Inflammatory macrophage treated with lipopolysaccharide for 1 hour (primary cell): ENCODE measurements at regions not wholly inside any gene's neighbourhood (a gene's known extent, or its start where the extent isn't known, plus 50 kb on each side); places are given as distances from the start of the nearest gene placed in this dataset.
"Not testable (repeated sequence)": the region's sequence is repeated elsewhere in the genome, so short reads cannot be mapped to it uniquely, and the experiment has no call there.

ENCODE experiments used
- DNase-seq, 2 donors: peaks; one replicate each; pipeline ENCODE4 v3.0.0-alpha.2; 2020 to 2022

DNA sequence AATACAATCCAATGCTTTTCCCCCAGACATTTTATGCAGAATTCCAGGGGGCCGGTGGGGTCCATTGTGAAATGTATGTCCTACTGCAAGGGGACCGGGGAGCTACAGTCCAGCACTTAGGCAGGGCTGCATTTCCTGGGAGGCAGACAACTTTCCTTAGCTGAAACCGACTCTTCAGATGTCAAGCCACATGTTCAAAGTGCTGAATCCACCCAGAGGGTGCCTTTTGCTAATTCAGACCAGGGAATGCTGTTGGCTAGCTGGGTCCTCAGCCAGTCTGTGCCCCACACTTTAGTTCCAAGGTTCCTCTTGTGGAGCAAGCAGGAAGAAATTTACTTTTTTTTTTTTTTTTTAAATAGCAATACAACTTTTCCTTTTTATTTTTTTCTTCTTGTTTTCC lies 219.5 kb upstream of the LRTM1 start:
- no peak for DNase-seq

DNA sequence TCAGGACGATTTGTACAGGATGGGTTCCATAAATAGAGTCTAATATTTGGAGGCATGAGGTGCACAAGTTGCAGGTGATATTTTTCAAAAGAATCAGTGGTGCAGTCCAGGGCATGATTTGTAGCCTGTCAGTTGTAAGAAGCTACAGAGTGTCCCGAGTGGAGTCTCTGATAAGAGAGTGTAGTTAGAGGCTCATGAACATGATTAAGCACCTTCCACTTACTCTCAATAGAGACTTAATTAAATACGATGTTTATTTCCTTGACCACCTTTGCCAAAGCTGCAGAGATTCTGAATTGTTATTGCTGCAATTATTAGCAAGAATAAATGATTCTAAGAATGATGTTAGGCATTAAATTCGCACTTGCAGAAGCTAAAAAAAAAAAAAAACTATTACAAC lies 218.4 kb upstream of the LRTM1 start:
- no peak for DNase-seq

DNA sequence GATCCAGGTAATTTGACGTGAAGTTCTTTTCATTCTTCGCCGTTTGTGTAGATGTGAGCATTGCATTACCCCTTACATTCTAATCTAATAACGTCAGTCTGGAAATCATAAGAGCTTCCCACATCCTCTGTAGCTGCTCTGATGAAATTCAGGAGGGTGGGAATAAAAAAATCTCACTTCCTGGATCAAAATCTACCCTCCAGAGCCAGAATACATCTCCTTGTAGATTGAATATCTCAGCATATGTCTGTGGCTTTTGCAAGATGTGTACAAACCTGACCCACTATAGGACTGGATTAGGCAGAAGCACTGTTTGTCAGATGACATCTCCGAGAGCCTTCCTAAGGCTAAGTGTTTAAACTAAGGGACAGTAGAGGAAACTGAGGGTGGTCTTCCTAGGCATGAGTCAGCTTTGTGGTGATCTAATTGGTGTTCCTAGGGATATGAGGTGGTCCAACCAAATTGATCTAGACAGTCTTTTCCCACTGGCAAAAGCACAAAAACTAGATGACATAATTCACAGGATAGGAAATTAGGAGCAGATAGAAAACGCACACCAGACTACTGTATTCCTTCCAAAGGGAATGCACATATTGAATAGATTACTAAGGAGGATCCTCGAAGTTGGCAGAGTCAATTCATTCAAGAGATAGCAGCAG lies 216.3 kb upstream of the LRTM1 start:
- DNase-seq = no peak

DNA sequence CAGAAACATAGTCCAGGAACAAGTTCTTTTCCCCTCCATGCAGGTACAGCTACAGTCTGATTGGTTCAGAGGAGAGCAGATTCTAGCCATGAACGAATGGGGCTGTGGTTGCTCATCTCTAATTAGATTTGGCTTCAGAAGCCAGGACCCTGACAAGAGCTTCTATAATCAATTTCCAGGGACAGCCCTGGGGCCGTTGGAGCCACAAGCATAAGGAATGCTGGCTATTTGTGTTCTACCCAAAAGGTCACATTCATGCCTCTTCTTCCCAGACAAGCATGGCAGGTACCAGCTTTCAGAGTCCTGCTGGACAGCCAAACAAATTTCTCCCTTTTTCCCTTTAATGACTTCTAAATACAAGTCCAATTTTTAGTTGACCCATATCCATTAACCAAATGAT lies 215.5 kb upstream of the LRTM1 start:
- no peak for DNase-seq

DNA sequence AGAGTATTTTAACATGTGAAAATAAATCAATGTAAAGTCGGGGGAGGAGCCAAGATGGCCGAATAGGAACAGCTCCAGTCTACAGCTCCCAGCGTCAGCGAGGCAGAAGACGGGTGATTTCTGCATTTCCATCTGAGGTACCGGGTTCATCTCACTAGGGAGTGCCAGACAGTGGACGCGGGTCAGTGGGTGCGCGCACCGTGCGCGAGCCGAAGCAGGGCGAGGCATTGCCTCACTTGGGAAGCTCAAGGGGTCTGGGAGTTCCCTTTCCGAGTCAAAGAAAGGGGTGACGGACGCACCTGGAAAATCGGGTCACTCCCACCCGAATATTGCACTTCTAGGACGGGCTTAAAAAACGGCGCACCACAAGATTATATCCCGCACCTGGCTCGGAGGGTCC lies 208.4 kb upstream of the LRTM1 start:
- not testable (repeated sequence) for DNase-seq

DNA sequence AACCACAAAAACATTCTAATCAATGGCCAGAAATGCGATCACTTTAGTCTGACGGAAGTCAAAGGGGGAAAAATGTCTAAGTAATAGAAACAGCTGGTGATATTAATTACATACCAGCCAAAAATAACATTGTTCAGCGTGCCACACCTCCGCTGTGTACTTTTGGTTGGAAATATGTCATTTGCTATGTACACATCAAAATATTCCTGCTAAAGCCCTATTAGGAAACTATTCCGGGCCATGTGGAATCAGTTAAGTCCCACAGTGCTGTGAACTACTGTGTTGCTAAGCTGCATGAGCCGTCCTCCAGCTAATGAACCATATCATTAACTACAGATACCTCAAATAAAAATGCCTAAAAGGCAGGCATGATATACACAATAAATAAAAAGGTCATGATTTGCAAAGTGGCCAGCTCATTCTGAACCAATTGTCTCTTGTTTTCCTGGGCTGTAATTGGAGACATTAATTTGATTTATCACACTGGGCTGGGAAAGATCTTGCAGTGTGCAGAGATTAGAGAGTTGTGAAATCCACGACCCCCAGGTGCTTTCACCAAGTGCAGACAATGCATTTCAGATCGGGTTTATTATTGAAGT lies 200.5 kb upstream of the LRTM1 start:
- DNase-seq = no peak

DNA sequence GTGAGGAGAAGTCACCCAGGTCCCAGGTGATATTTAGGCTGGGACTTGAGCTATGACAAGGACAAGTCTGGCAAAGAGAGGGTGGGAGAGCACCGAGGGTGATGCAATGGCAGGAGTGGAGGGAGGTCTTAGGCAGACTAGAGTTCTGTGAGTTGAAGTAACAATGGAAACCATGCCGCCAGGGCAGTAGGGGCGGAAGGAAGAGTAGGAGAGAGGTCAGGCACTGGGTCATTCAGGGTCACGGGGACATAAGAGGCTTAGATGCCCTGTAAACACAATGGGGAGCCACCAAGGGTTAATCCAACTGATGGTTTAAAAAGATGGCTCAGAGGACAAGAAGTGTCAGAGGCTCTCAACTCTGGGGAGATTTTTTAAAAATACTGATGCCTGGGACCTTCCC lies 199.7 kb upstream of the LRTM1 start:
- no peak for DNase-seq

DNA sequence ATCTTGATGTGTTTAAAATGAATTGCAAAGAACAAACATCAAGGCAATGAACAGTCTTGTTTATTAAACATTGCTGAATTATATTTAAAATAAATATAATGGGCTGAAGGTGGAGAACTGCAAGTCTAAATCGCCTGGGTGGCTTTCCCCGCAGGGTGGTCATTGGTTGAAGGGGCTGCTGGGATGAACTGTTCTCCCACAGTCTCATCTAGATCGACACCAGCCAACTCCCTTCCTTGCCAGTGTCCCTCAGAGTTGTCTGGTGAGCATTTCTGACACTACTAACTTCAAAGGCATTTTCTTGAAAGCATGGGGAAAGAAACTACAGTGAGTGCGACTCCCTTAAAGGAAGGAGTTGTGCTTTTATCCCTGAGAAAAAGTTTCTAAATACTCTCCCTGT lies 196.5 kb upstream of the LRTM1 start:
- no peak for DNase-seq
